Coronary artery (tissue), 2 donors: ENCODE measurements at regions not wholly inside any gene's neighbourhood (a gene's known extent, or its start where the extent isn't known, plus 50 kb on each side); places are given as distances from the start of the nearest gene placed in this dataset.

Experiments
- DNase-seq: peaks from one replicate; pipeline ENCODE4 v3.0.0-alpha.2; 2017; ENCODE audit warnings: low spot score
- H3K27ac ChIP-seq, 2 donors: fragments of 200-600 bp; sonication (generic); one replicate each; pipeline ENCODE4 v1.5.1; 2016 to 2019
- H3K4me3 ChIP-seq: fragments of 200-600 bp; sonication (generic); 2 replicates; pipeline ENCODE4 v1.5.1; 2016; ENCODE audit warnings: mild to moderate bottlenecking, moderate library complexity
- CTCF ChIP-seq: fragments of 200-600 bp; sonication (generic); IDR thresholded peaks from one replicate; pipeline ENCODE4 v1.5.1; 2019; ENCODE audit warnings: antibody characterized with exemption

- TF ChIP-seq CTCF: no peak
- no peak for DNase-seq
These were observed 877.8 kb downstream of the ANKRD7 start for GRCh38 chr7:119102291-119102690.

GRCh38 chr7:119105381-119105780, 880.9 kb downstream of the ANKRD7 start:
- H3K27ac ChIP-seq: no peak overlapping the region
- TF ChIP-seq CTCF: no peak
- no peak overlapping the region for H3K4me3 ChIP-seq
- no peak for DNase-seq

More at GRCh38 chr7:119102291-119102690, 877.8 kb downstream of the ANKRD7 start:
- H3K4me3 ChIP-seq: no peak overlapping the region
- no peak overlapping the region for H3K27ac ChIP-seq

GRCh38 chr7:119123326-119123725, 898.8 kb downstream of the ANKRD7 start:
- no peak for DNase-seq
- no peak for TF ChIP-seq CTCF
- Histone ChIP-seq H3K27ac (no peak overlapping the region), H3K4me3 (no peak overlapping the region)

GRCh38 chr7:119127706-119128105, 903.2 kb downstream of the ANKRD7 start:
- no peak for DNase-seq
- TF ChIP-seq CTCF: no peak
- Histone ChIP-seq H3K27ac (no peak overlapping the region), H3K4me3 (no peak overlapping the region)

- TF ChIP-seq CTCF: no peak
- H3K4me3 ChIP-seq: no peak overlapping the region
- no peak for DNase-seq
- no peak overlapping the region for H3K27ac ChIP-seq
These were observed 907.9 kb downstream of the ANKRD7 start for GRCh38 chr7:119132436-119132835.

- no peak for TF ChIP-seq CTCF
- Histone ChIP-seq H3K4me3 (no peak overlapping the region), H3K27ac (no peak overlapping the region)
- no peak for DNase-seq
These were observed 942.9 kb downstream of the ANKRD7 start for GRCh38 chr7:119167431-119167830.

GRCh38 chr7:119172043-119172442, 947.5 kb downstream of the ANKRD7 start:
- no peak for DNase-seq
- no peak overlapping the region for H3K27ac ChIP-seq
- TF ChIP-seq CTCF: no peak
- H3K4me3 ChIP-seq: no peak overlapping the region
